SK-N-SH treated with all-trans-retinoic acid at 6 μM for 48 hours (cell line): ENCODE measurements at regions not wholly inside any gene's neighbourhood (a gene's known extent, or its start where the extent isn't known, plus 50 kb on each side); places are given as distances from the start of the nearest gene placed in this dataset.

Experiments used
- CSDC2 ChIP-seq: fragments of 250-450 bp; sonication (Bioruptor Pico); IDR thresholded peaks from 2 replicates; pipeline ENCODE4 v1.5.0; 2020; ENCODE audit warnings: mild to moderate bottlenecking, moderate library complexity
- ISL1 ChIP-seq: fragments of 250-450 bp; sonication (Bioruptor Pico); IDR thresholded peaks from 2 replicates; pipeline ENCODE4 v2.1.2; 2022; ENCODE audit warnings: mild to moderate bottlenecking, moderate library complexity
- PPARA ChIP-seq: fragments of 250-450 bp; sonication (Bioruptor Pico); IDR thresholded peaks from 2 replicates; pipeline ENCODE4 v1.5.0; 2020; ENCODE audit warnings: mild to moderate bottlenecking, borderline replicate concordance
- TCF4 ChIP-seq: fragments of 250-450 bp; sonication (Bioruptor Pico); IDR thresholded peaks from 2 replicates; pipeline ENCODE4 v1.8.0; 2021; ENCODE audit warnings: mild to moderate bottlenecking, moderate library complexity, borderline replicate concordance
- ZFP3 ChIP-seq: fragments of 250-450 bp; sonication (Bioruptor Pico); IDR thresholded peaks from 2 replicates; pipeline ENCODE4 v1.5.0; 2020; ENCODE audit warnings: mild to moderate bottlenecking, moderate library complexity
- ZFP30 ChIP-seq: fragments of 450-650 bp; formaldehyde crosslinking; IDR thresholded peaks from 2 replicates; pipeline ENCODE4 v1.5.0; 2022; ENCODE audit warnings: mild to moderate bottlenecking, moderate library complexity
- ZNF565 ChIP-seq: fragments of 450-650 bp; formaldehyde crosslinking; conservative IDR thresholded peaks from 2 replicates; pipeline ENCODE4 v1.5.0; 2020; ENCODE audit warnings: low read depth, mild to moderate bottlenecking, moderate library complexity
- ZNF8 ChIP-seq: fragments of 450-650 bp; formaldehyde crosslinking; IDR thresholded peaks from 2 replicates; pipeline ENCODE4 v1.5.0; 2020; ENCODE audit warnings: mild to moderate bottlenecking, moderate library complexity
- TF ChIP-seq, protein P1 (sequence below): fragments of 250-450 bp; sonication (Bioruptor Pico); IDR thresholded peaks from 2 replicates; pipeline ENCODE4 v1.8.0; 2020; ENCODE audit warnings: mild to moderate bottlenecking, moderate library complexity, borderline replicate concordance

DNA sequence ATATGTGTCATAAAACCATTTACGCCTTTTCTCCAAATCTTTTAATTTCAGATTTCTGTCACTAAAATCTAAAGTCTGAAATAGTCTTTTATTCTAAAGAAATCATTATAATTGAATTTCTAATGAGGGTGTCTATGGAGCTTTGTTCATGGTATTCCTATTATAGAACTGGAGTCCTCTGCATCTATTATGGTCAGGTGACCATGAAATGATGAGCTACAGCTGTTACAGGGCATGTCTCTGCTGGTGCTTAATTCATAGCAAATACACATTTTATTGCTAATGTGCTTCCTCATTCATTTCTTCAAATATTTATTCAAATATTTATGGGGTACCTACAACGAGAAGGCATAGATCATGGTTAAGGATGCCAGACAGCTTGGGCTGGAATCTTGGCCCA is 126.1 kb downstream of the NAA11 start:
- TF ChIP-seq CSDC2 (no peak), ISL1 (CRISPR knock-in tag) (no peak), ZFP30 (no peak), ZNF8 (no peak), ZNF565 (no peak), TCF4 (CRISPR knock-in tag) (no peak), PPARA (no peak), ZFP3 (no peak)
- TF ChIP-seq, protein P1, sequence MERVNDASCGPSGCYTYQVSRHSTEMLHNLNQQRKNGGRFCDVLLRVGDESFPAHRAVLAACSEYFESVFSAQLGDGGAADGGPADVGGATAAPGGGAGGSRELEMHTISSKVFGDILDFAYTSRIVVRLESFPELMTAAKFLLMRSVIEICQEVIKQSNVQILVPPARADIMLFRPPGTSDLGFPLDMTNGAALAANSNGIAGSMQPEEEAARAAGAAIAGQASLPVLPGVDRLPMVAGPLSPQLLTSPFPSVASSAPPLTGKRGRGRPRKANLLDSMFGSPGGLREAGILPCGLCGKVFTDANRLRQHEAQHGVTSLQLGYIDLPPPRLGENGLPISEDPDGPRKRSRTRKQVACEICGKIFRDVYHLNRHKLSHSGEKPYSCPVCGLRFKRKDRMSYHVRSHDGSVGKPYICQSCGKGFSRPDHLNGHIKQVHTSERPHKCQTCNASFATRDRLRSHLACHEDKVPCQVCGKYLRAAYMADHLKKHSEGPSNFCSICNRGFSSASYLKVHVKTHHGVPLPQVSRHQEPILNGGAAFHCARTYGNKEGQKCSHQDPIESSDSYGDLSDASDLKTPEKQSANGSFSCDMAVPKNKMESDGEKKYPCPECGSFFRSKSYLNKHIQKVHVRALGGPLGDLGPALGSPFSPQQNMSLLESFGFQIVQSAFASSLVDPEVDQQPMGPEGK (CRISPR knock-in tag) = no peak
